Erythroblast (primary cell): ENCODE measurements at regions not wholly inside any gene's neighbourhood (a gene's known extent, or its start where the extent isn't known, plus 50 kb on each side); places are given as distances from the start of the nearest gene placed in this dataset.

Experiments used
- GATA1 ChIP-seq: IDR thresholded peaks from 2 replicates; pipeline ENCODE4 v1.6.1; 2011; ENCODE audit warnings: low read depth, mild to moderate bottlenecking, control low read depth, low read length, moderate library complexity
- POLR2A ChIP-seq: IDR thresholded peaks from 2 replicates; pipeline ENCODE4 v1.6.1; 2011; ENCODE audit warnings: mild to moderate bottlenecking, low read length

- no peak for TF ChIP-seq POLR2A
- TF ChIP-seq GATA1, result no peak
Measured at GRCh38 chr2:47620770-47621437, 50.1 kb upstream of the KCNK12 start.
